8988T (cell line): ENCODE measurements at regions not wholly inside any gene's neighbourhood (a gene's known extent, or its start where the extent isn't known, plus 50 kb on each side); places are given as distances from the start of the nearest gene placed in this dataset.
"Not testable (repeated sequence)": the region's sequence is repeated elsewhere in the genome, so short reads cannot be mapped to it uniquely, and the experiment has no call there.

Experiments used
- DNase-seq: peaks from one replicate; pipeline ENCODE4 v3.0.0; 2011

DNA sequence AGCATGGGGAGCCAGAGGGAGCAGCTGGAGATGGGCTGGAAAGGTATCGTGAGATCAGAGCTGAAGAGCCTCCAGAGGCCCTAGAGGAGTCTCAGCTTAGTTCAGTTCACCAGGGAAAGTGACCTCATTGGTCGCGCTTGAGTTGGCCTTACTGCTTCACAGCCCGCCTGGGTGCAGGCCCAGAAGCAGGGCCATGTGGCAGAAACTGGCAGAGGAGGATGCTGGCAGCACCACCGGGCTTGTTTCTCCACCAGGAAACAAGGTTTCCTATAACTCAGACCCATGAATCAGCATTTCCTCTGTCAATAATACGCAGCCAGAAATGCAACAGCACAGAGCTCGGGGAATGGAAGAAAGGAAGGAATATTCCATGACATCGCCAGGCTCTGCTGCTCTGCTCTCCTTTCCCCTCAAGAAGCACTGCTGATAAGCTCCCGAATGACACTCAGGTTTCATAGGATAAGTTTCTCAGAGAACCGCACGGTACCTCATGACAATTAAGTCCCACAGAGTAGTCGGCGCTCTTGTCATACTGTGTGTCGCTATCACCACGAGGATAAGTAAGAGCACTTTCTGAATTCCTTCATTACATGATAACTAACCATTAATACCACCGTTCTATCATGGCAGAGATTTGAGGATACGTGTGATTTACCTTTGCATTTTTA is 147.1 kb upstream of the LPP start:
- no peak for DNase-seq

DNA sequence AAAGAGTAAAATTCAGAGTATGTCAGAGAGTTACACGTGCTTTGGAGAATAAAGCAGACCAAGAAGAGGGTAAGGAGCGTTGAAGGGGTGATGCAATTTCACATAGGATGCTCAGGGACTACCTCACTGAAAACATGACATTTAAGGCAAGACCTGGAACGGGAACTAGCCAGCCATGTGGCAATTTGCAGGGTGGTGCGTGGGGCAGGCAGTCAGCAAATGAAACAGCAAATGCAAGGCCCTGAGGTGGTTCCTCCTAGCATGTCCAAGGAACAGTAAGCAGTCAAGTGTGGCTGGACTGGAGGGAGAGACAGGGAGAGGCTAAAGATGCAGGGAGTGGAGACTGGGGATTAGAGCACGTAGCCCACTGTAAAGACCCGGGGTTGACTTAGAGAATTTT is 146.1 kb upstream of the LPP start:
- no peak for DNase-seq

DNA sequence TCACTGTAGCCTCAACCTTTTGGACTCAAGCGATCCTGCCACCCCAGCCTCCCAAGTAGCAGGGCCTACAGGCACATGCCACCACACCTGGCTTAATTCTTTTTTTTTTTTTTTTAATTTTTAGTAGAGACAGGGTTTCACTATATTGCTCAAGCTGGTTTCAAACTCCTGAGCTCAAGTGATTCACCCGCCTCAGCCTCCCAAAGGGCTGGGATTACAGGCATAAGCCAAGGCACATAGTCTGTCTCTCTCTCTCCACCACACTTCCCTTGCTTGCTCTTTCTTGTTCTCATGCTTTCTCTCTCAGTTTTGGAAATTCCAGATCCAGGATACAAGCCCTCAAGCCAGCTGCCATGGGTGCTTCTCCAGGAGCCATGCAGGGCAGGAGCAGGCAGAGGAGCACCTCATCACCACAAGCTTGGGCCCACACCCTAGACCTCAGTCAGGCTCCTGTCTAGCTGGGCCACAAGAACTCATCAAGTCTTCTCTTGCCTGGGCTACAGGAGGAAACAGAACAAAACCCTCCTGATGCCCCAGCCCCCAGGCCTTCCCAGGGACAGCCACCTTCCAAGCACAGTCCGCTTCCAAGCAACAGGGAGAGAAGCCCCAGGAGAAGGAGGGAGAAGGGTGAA is 145.3 kb upstream of the LPP start:
- no peak for DNase-seq

DNA sequence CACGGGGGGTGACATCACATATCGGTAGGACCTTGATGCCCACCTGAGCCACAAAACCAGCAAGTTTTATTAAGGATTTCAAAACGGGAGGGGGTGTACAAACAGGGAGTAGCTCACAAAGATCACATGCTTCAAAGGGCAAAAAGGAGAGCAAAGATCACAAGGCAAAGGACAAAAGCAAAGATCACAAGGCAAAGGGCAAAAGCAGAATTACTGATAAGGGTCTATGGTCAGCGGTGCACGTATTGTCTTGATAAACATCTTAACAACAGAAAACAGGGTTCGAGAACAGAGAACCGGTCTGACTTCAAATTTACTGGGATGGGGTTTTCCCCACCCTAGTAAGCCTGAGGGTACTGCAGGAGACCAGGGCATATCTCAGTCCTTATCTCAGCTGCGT is 143.5 kb upstream of the LPP start:
- no peak for DNase-seq

DNA sequence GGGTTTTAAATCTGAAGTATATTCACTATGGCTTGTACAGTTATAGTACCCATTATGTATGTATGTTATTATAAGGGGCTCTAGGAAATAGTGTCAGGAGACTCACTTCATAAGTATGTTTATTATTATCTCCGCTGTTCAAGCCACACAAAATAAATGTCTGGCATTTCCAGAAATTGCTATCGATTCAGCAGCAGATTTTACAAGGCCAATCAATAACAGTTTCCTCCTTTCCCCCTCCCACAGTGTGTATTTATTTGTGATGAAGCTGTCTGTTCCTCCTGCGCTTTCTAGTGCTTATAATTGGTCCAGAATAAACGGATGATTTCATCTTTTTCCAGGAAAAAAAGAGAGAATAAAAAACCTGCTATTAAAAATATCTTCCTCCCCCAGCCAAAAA is 134.2 kb upstream of the LPP start:
- DNase-seq = no peak

DNA sequence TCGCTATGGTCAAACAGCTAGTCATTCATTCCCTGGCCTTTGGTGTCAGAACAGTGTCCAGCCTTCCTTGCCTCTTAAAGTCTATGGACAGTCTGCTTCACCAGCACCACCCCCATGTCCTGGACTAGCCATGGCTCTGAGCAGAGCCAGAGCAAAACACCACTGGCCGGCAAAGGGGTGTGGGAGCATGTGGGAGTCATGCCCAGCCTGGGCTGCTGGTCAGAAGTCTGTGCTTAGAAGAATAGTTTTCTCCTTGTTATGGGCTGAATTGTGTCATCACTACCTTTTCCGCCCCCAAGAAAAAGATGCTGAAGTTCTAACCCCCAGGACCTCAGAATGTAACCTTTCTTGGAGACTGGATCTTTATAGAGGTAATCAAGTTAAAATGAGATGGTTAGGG is 132.9 kb upstream of the LPP start:
- no peak for DNase-seq

DNA sequence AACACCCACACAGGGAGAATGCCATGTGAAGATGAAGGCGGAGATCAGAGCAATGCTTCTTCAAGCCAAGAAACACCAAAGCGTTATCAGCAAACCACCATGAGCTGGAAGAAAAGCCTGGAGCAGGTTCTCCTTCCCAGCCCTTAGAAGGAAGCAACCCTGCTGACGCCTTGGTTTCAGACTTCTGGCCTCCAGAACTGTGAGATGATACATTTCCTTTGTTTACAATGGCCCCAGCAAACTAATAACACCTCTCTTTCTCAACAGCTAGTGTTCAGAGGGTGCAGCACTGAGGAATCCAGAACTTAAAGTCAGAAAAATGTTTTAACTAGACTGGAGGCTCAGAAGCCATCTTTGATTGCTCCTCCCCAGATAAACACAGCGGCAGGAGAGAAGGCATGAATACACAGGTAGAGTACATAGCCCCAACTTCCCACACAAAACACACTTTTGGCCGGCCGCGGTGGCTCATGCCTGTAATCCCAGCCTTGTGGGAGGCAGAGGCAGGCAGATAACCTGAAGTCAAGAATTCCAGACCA is 132.4 kb upstream of the LPP start:
- DNase-seq = no peak

DNA sequence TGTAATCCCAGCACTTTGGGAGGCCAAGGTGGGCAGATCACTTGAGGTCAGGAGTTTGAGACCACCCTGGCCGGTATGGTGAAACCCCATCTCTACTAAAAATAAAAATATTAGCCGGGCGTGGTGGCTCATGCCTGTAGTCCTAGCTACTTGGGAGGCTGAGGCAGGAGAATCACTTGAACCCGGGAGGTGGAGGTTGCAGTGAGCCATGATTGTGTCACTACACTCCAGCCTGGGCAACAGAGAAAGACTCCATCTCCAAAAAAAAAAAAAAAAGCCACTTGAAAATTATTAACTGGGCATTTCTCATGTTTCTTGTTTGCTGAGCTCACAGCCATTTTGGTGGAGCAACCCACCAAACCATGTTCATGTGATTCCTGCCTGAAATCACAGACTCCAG is 131.1 kb upstream of the LPP start:
- DNase-seq = not testable (repeated sequence)

DNA sequence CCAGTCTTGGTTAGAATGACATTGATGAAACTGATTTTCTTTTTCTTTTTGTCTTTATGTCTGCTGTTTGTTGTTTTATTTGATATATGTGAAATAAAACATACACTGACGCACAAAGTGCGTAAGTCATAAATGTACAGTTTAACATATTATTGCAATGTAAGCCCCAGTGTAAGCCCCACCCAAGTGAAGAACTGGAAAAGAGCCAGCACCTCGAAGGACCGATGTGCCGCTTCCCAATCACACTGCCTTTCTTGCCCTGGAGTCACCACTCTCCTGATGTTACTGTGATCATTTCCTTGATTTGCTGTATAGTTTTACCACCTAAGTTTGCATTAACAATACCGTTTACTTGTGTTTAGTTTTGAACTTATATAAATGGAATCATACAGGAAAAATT is 128.4 kb upstream of the LPP start:
- no peak for DNase-seq

DNA sequence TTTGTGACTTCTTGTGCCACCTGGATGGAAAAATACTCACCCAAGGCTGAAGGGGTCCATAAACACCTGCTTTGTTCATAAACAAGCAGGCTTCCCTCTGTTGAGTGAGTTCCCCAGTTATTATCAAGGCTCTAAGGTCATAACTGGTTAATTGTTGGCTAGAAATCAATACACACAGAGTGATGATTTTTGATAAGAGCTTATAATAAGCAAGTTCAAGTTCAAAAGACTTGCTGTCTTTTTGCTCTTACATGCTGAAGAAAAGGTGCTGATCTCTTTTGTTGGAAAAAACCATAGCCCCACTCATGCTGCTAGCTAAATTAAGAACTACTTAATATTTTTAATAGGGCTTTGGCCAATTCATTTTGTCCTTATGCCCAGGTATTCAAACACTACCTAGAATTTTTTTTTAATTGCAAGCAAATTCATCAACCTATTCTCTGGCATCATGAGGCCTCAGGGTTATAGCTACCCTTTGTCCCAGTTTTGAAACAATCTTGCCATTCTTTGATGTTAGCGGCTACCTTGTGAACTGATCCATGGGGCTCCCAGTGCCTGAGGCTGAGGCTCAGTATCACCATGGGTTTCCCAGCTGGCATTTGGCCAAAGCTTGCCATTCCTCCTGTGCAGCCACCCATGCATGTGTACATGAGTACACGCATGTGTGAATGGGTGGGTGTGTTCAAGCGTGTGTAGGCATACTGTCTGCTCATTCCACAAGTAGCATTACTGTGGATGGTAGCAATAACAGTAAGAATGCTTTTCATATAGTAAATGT is 127.6 kb upstream of the LPP start:
- DNase-seq = no peak

DNA sequence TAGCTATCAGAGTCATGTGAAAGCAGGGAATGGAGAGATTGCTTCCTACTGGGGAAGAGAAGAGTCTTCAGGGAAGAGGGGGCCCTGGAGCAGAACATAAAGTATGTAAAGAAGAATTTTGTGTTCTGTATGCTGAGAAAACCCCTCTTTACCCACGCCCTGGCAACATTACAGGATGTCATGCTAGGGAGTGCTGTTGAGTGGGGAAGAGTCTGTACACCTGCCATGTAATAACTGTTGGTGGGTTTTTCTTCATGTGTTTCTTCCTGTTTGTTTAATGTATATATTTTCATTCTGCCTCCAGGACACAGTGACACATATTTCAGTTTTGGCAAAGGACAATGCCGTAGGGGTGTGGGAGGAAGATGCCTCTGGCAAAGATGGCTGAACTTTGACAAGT is 122.8 kb upstream of the LPP start:
- no peak for DNase-seq

DNA sequence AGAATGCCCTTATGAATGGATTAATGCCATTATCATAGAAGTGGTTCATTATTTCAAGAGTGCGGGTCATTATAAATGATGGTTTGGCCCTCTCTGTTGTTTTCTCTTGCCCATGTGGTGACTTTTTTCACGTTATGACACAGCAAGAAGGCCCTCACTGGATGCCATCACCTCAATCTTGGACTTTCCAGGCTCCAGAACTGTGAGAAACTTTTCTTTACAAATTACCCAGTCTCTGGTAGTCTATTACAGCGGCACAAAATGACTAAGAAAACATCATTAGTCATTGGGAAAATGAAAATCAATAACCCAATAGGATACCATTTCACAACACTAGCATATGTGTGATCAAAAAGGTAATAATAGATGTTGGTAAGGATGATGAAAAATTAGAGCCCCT is 119.0 kb upstream of the LPP start:
- DNase-seq = no peak

DNA sequence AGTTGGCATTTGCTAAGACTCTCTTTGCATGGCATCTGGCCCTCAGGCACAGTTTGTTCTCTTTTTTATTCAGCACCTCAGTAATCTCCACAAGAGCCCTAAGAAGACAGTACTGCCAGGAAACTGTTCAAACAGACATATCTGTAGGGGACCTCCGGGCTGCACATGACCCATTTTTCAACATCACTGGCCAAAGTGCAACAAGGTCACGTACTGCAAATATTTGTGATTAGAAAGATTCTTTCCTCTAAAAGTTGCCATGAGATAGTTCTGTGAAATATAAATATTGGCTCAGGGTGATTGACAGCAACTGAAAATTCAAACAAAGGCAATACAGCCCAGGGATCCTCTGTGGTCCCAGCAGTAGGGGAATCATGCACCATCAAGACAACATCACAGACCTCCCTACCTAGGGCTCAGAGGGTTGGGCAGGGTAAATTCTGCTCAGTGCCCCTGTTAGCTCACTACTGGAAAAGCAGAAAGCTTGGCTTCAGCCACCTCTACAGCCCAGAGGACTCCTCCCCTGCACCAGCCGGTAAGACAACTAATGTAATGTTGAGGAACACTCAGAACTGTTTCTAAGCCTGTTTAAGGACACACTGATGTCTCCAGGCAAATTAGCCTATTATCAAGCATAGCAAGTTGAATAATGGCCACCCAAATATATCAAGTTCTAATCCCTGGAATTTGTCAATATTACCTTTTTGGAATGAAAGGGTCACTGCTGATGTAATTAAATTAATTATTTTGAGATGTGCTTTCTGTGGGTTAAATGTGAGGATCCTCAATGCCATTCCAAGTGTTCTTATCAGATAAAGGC is 117.4 kb upstream of the LPP start:
- no peak for DNase-seq

DNA sequence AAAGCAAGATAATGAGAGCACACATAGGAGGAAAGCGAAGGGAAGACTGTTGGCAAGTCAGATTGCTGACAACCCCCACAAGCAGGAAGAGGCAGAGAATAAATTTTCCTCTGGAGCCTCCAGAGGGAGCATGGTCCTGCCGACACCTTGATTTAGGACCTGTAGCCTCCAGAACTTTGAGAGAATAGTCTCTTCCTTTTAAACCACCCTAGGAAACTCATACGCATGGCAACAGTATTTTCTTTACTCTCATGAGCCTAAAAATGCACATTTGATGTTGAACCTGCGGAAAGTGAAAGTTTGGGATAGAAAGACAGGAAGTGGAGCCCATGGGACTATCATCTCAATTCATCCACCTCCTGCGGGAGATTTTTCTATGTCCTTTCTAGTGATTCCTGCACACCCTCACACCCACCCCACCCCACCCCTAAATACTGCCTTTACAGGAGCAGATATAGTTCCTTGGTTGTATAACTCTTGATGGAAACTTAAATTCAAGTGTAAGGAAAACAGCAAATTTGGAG is 116.7 kb upstream of the LPP start:
- no peak for DNase-seq

DNA sequence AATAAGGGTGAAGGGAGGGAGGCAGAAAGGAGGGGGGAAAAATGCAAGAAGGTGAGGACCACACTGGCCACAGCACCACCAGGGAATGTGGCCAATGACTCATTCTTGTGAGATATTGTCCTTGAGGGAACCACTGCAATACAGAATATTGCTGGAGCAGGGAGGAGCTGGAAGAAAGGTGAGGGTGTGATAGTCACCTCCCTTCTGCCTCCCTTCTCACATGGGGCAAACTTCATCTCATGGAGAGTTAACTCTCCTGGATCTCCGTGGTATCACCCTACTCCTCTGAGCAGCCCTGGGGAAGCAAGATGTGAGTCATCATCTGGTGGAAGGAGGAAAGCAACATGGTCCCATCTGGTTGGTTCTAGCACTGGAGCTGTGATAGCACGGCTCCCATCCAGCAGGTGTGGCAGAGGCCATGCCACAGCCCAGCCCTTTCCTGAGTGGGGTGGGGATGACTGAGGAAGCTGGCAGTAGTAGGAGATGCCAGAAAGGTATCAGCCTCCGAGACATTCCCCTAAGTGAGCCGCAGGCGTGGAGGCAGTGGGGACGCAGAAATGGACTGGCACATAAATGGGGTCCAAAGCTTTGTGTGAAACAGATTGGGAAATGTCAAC is 115.9 kb upstream of the LPP start:
- DNase-seq = no peak

DNA sequence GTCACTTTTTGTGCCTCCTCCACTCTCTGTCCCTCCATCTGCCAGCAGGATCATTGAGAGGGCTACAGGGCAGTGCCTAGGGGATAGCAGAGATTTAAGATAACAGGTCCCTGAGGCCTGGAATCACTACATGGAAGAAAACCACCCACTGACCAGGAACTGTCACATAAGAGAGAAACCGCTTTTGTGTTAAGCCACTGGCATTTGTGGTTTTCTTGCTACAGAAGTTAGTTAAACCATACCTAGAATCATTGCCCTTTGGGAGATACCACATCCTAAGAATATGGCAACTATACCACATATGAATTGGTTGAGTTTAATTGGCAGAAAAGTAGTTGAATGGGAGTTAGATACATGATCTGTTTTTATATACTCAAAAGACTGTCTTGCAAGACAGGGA is 112.8 kb upstream of the LPP start:
- no peak for DNase-seq

DNA sequence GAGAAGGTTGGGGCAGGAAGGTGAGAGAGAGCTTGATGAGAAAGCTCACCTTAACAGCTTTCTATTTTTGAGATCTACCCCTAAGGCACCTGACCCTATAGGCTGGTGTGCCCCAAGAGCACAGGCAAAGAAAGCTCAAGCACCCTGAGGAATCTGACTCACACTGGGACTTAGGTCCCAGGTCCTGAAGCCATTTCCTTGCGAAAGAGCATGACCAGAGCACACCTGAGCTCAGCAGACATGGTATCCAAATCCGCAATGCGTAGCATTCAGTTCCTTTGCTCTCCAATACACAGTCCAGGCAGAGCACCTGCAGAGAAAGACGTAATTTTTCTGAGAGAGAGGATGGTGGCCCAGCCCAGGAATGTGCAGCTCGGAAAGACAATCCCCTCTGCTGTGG is 112.1 kb upstream of the LPP start:
- DNase-seq = no peak

DNA sequence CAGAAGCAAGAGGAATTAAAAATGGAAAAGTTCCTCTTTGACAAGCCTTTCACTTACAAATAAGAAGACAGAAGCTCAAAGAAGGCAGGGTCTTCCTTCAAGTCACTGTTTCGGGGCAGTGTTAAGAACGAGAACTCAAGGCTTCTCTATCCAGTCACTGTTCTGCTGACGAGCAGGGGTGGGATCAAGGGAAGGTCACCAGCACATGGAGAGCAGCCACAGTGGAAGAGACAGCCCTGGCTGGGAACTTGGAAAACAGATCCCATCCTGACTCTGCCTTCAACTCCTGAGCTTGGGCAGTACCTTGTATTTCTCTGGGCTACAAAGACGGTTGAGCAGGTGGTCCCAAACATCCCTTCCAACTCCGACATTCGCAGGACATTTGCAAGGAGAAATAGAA is 111.5 kb upstream of the LPP start:
- DNase-seq = no peak

DNA sequence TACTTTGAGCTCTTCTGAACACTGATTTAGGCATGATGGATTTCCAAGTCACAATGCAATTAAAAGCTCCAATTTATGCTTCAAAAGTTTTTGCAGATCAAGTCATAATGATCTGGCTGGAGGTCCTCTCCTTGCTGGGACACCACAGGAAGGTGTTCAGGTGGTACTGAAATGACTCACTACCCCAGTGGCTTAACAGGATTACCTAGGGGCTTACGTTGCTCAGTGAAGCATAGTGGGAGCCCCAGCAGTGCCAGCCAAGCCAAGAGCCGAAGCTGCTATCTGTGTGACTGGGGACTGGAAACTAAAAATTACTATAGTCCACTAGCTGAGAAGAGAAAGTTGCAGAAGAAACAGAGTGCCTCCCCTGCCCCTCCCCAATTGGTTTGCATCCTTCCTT is 110.1 kb upstream of the LPP start:
- DNase-seq = no peak

DNA sequence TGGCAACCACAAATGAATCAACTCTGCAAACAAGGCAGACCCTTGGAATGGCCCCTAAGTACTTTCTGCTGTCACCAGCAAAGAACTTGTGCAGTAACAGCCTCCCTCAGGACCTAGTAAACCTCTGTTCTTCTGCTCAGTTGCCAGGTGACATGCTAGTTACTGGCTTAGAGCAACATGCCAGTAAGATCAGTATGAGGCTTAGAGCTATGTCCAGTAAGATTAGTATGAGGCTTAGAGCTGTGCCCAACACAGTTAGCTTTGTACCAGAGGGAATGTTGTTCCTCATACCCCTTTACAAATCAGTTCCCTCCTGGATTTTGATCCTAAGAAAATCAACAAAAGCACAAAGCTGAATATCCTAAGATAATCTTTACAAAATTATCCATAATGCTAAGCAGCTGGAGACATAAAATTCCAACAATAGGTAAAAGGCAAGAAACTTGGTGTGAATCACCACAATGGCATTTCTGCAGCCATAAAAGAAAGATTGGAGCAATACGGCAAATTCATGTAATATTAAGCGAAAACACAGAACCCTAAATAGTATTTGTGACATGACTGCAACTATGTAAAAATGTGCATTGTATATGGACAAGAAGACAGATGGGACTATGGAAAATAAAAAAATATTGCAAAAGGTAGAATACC is 107.3 kb upstream of the LPP start:
- no peak for DNase-seq

DNA sequence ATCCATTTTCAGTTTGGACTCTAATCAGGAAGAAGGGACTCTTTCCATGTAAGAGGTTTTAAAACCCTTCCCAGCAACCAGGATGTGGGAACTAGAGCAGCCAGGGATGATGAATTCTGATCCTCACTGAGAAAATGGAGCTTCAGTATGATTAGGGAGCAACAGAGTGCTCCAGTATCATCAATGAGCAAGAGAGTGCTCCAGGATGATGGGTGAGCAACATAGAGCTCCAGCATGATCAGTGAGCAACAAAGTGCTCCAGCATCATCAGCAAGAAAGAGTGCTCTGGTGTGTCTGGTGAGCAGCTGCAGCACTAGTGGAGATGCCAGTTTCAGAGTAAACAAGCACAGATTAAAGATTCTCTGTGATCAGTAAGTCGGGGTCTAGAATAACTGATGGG is 106.4 kb upstream of the LPP start:
- no peak for DNase-seq
